ENCODE measurements at regions not wholly inside any gene's neighbourhood (a gene's known extent, or its start where the extent isn't known, plus 50 kb on each side); places are given as distances from the start of the nearest gene placed in this dataset.

GRCh38 chr17:13088666-13089065, 70.8 kb upstream of the ELAC2 start:
- H3K4ac ChIP-seq (ENCODE audit: low read depth, low read length) = no peak overlapping the region
- H3K36me3 Mint-ChIP-seq (ENCODE audit: insufficient read depth in 1 of 3, low read depth in 3 of 3) = no peaks in the 10 kb centered on the region
- no peak overlapping the region for H3K9ac ChIP-seq (ENCODE audit: extremely low read depth, insufficient read length, low read length)
- no peak overlapping the region for H3K27ac Mint-ChIP-seq
- no peaks in the 10 kb centered on the region for H3K79me1 ChIP-seq (ENCODE audit: insufficient read depth, low read depth, low read length, poor library complexity, severe bottlenecking)
- H3K79me2 ChIP-seq (ENCODE audit: insufficient read depth, low read length) = no peaks in the 10 kb centered on the region
- no peaks in the 10 kb centered on the region for H3K9me3 ChIP-seq (ENCODE audit: control insufficient read depth, low read depth, low read length)
- no peak overlapping the region for H2BK15ac ChIP-seq (ENCODE audit: low read depth, low read length)
- no peak overlapping the region for H4K8ac ChIP-seq (replicated peaks; ENCODE audit: insufficient read length, low read depth, low read length)
- no peaks in the 10 kb centered on the region for H4K20me1 ChIP-seq (ENCODE audit: control insufficient read depth, insufficient read depth, insufficient read length)
- H3K27me3 ChIP-seq (ENCODE audit: insufficient read depth, low read length) = no peaks in the 10 kb centered on the region
- H3K9me3 Mint-ChIP-seq = no peaks in the 10 kb centered on the region
- no peaks in the 10 kb centered on the region; the same call in 1 of the 2 replicates for H3K4me1 ChIP-seq (ENCODE audit: insufficient read depth, low read length)
- H2AFZ ChIP-seq (ENCODE audit: low read length) = no peak overlapping the region
- H2BK5ac ChIP-seq (ENCODE audit: insufficient read length, low read length) = no peak overlapping the region
- no peak overlapping the region for H3K18ac ChIP-seq (ENCODE audit: insufficient read length, low read depth, low read length)
- DNase-seq = no peak
- H3T11ph ChIP-seq (ENCODE audit: low read length) = no peak overlapping the region
- no peak overlapping the region for H2BK12ac ChIP-seq (ENCODE audit: insufficient read length, low read depth, low read length)
- H4K91ac ChIP-seq (ENCODE audit: insufficient read length, low read depth, low read length) = no peak overlapping the region
- H2AK5ac ChIP-seq (ENCODE audit: insufficient read length, low read length) = no peak overlapping the region
- no peak overlapping the region for H3K23ac ChIP-seq (ENCODE audit: insufficient read length, low read depth, low read length)
- no peak overlapping the region for H3K56ac ChIP-seq (ENCODE audit: insufficient read length, low read depth, low read length)
- H3K14ac ChIP-seq (ENCODE audit: insufficient read depth, low read length) = no peak overlapping the region
- H4K5ac ChIP-seq (ENCODE audit: insufficient read length, low read depth, low read length) = no peak overlapping the region
- H2BK20ac ChIP-seq (ENCODE audit: low read depth, low read length, poor library complexity, severe bottlenecking) = no peak overlapping the region
- no peak overlapping the region for H3K4me3 Mint-ChIP-seq
- H2BK120ac ChIP-seq (ENCODE audit: low read depth, low read length, poor library complexity, severe bottlenecking) = no peak overlapping the region
- TF ChIP-seq CTCF (conservative IDR thresholded peaks at IDR 0.05) = no peak
- no peak overlapping the region for H3K4me2 ChIP-seq (ENCODE audit: insufficient read depth, insufficient read length, low read length)
- WGBS (ENCODE audit: extremely low coverage, insufficient read length, low lambda C conversion rate) = no CpG with 5 or more reads among the region's 5 CpGs
- no peak overlapping the region for H3K27ac ChIP-seq (ENCODE audit: insufficient read length, low read depth, low read length)
- H3K23me2 ChIP-seq (ENCODE audit: insufficient read length, low read depth, low read length, poor library complexity, severe bottlenecking) = no peaks in the 10 kb centered on the region
- peaks cover 3 to 7% of the 10 kb centered on the region in 2 experiments for H3K4me1 Mint-ChIP-seq
- H3K27me3 Mint-ChIP-seq (ENCODE audit: low read depth) = peaks cover 2% of the 10 kb centered on the region; the same call in 1 of the 2 replicates

Measured in H9 (cell line).